ENCODE measurements at regions not wholly inside any gene's neighbourhood (a gene's known extent, or its start where the extent isn't known, plus 50 kb on each side); places are given as distances from the start of the nearest gene placed in this dataset.

GRCh38 chr9:81234924-81235610, 454.3 kb downstream of the TLE1 start:
- TF ChIP-seq ZNF274 (IDR thresholded peaks at IDR 0.05; ENCODE audit: low read depth, low read length): no peak
- H3K4me3 ChIP-seq (ENCODE audit: low read length): no peak overlapping the region

- TF ChIP-seq ZNF274 (IDR thresholded peaks at IDR 0.05; ENCODE audit: low read depth, low read length): no peak
- no peak overlapping the region for H3K4me3 ChIP-seq (ENCODE audit: low read length)
Observed at GRCh38 chr9:81231011-81231410, 458.3 kb downstream of the TLE1 start.

- no peak for TF ChIP-seq ZNF274 (IDR thresholded peaks at IDR 0.05; ENCODE audit: low read depth, low read length)
Observed at GRCh38 chr9:81227507-81228245, 461.7 kb downstream of the TLE1 start.

GRCh38 chr9:81225596-81225995, 463.8 kb downstream of the TLE1 start:
- no peak for TF ChIP-seq ZNF274 (IDR thresholded peaks at IDR 0.05; ENCODE audit: low read depth, low read length)
- no peak overlapping the region for H3K4me3 ChIP-seq (ENCODE audit: low read length)

More at GRCh38 chr9:81227507-81228245, 461.7 kb downstream of the TLE1 start:
- no peak overlapping the region for H3K4me3 ChIP-seq (ENCODE audit: low read length)

GRCh38 chr9:81224166-81225081, 464.9 kb downstream of the TLE1 start:
- no peak overlapping the region for H3K4me3 ChIP-seq (ENCODE audit: low read length)
- no peak for TF ChIP-seq ZNF274 (IDR thresholded peaks at IDR 0.05; ENCODE audit: low read depth, low read length)

- no peak overlapping the region for H3K4me3 ChIP-seq (ENCODE audit: low read length)
- no peak for TF ChIP-seq ZNF274 (IDR thresholded peaks at IDR 0.05; ENCODE audit: low read depth, low read length)
Observed at GRCh38 chr9:81214975-81215374, 474.4 kb downstream of the TLE1 start.

- no peak for TF ChIP-seq ZNF274 (IDR thresholded peaks at IDR 0.05; ENCODE audit: low read depth, low read length)
- no peak overlapping the region for H3K4me3 ChIP-seq (ENCODE audit: low read length)
Observed at GRCh38 chr9:81213456-81213855, 475.9 kb downstream of the TLE1 start.

GRCh38 chr9:81211741-81212140, 477.6 kb downstream of the TLE1 start:
- H3K4me3 ChIP-seq (ENCODE audit: low read length): no peak overlapping the region
- TF ChIP-seq ZNF274 (IDR thresholded peaks at IDR 0.05; ENCODE audit: low read depth, low read length): no peak

GRCh38 chr9:81207651-81208050, 481.7 kb downstream of the TLE1 start:
- H3K4me3 ChIP-seq (ENCODE audit: low read length): no peak overlapping the region
- no peak for TF ChIP-seq ZNF274 (IDR thresholded peaks at IDR 0.05; ENCODE audit: low read depth, low read length)

GRCh38 chr9:81202292-81202691, 487.1 kb downstream of the TLE1 start:
- TF ChIP-seq ZNF274 (IDR thresholded peaks at IDR 0.05; ENCODE audit: low read depth, low read length): no peak
- H3K4me3 ChIP-seq (ENCODE audit: low read length): no peak overlapping the region

- H3K4me3 ChIP-seq (ENCODE audit: low read length): no peak overlapping the region
- TF ChIP-seq ZNF274 (IDR thresholded peaks at IDR 0.05; ENCODE audit: low read depth, low read length): no peak
Observed at GRCh38 chr9:81195206-81195605, 494.1 kb downstream of the TLE1 start.

- H3K4me3 ChIP-seq (ENCODE audit: low read length): no peak overlapping the region
- no peak for TF ChIP-seq ZNF274 (IDR thresholded peaks at IDR 0.05; ENCODE audit: low read depth, low read length)
Observed at GRCh38 chr9:81193362-81194339, 495.7 kb downstream of the TLE1 start.

- no peak for TF ChIP-seq ZNF274 (IDR thresholded peaks at IDR 0.05; ENCODE audit: low read depth, low read length)
- no peak overlapping the region for H3K4me3 ChIP-seq (ENCODE audit: low read length)
Observed at GRCh38 chr9:81191222-81191621, 498.1 kb downstream of the TLE1 start.

Measured in GM08714 (cell line).